G401 (cell line): ENCODE measurements at regions not wholly inside any gene's neighbourhood (a gene's known extent, or its start where the extent isn't known, plus 50 kb on each side); places are given as distances from the start of the nearest gene placed in this dataset.
"Not testable (repeated sequence)": the region's sequence is repeated elsewhere in the genome, so short reads cannot be mapped to it uniquely, and the experiment has no call there.

Experiments
- DNase-seq: peaks from one replicate; pipeline ENCODE4 v3.0.0-alpha.2; 2015; ENCODE audit warnings: low spot score
- in situ Hi-C: cut with HindIII; loops from 2 replicates; pipeline ENCODE4 v1.10.0; 2016; ENCODE audit warnings: low sequenced_read_pairs, mixed read lengths

DNA sequence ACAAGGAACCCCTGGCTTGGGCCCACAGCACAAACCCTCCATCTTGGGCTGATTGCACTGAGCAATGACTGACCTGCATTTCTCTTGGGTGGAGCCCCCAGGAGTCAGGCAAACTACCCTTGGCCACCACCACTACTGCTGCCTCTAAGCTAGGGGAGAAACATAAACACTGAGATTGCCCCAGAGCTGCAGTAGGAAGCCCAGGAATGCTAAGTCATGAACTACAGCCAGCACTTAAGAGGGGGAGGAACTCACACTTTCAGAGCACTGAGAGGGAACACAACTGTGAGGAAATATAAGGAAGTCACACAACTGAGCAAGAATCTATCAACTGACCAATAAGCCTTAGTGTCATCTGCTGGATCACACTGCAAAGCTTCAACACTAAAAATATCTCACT lies 111.6 kb upstream of the PPP3CA start:
- in situ Hi-C loops = no loop called here
- no peak for DNase-seq

DNA sequence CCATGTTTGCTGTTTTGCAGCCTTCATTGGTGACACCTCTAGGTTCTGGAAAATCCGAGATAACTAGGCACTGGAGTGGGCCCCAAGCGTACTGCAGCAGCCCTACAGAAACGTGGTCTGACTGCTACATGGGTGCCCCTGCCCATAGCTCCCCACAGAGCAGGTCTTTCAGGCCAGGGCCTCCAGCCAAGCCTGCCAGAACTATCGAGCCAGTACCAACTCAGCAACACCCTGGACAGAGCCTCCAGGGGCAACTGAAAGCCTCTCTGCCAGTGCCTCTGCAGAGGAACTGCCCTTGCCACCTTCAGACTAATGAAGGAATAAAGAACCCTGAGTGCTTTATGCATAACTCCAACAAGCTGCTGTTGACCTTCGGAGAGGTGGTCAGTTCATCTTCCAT lies 111.1 kb upstream of the PPP3CA start:
- in situ Hi-C loops = no loop called here
- DNase-seq = no peak

DNA sequence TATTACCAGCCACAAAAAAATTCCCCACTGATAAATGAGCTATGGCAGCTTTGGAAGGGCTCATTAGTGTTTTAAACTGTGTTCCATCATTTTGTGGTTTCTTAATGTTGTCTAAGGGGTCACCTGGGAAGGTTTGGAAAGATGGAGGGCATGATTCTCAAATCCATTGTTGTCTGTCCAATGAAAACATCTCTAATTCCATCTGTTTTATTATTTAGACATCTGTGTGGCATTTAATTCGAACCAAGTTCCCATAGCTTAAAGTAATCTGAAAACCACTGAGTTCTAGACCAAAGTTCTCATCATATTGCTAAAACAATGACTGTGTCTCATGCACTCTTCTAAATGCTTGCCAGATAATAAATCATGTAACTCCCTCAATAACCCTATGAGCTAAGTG lies 103.8 kb upstream of the PPP3CA start:
- in situ Hi-C loops = no loop called here
- DNase-seq = no peak

DNA sequence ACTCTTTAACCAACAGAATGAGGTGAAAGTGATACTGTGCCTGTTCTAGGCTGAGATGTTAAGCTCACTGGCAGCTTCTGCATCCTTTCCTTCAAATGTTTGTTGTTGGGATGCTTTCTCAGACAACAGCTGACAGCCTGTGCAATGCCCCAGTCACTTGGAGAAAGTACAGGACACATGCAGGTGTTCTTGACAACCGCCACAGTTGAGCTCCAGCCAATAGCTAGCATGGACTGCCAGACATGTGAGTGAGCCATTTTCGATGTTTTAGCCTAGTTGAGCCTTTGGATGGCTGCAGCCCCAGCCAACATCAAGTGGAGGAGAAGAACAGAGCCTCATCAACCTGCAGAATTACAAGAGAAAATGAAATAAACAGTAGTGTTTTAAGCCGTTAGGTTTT lies 94.1 kb upstream of the PPP3CA start:
- in situ Hi-C loops = no loop called here
- DNase-seq = peak; percentile 73

- in situ Hi-C loops = no loop called here
- DNase-seq = no peak
These were observed 92.6 kb upstream of the PPP3CA start for GRCh38 chr4:101439926-101440325.

DNA sequence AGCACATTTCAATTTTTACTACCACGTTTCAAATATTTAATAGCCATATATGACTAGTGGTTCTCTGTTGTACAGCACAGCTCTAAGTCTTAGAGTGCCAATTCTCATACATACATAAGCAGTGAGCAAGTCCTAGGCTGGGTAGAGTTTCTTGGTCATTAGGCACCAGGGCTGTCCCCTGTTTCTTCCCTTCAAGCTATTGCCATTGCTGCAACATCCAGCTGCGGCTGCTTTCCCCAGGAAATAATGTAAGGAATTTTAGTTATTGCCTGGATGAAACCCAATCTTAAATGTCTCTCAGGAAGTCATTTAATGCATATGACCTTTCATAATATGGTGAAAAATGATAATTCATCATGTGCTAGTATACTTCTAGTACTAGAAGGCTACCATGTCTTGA lies 74.1 kb upstream of the PPP3CA start:
- in situ Hi-C loops = no loop called here
- DNase-seq = no peak

DNA sequence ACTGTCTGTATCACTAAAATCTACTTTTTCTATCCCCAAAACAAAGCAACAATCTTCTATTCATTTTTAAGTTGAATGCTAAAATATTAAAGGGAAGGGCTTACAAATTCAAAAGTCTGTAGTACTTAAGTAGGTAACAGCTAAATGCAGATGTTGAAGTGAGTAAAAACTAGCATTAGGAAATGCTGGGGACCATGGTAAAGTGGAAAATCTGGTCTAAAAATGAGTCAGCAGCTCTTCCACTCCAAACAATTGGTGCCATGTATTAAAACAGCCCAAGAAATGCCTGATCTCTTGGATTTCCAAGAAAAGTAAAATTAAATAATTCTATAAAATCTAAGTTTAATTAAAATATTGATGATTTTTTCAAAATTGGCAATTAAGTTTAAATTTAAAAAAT lies 73.3 kb upstream of the PPP3CA start:
- no peak for DNase-seq
- in situ Hi-C loops = no loop called here

DNA sequence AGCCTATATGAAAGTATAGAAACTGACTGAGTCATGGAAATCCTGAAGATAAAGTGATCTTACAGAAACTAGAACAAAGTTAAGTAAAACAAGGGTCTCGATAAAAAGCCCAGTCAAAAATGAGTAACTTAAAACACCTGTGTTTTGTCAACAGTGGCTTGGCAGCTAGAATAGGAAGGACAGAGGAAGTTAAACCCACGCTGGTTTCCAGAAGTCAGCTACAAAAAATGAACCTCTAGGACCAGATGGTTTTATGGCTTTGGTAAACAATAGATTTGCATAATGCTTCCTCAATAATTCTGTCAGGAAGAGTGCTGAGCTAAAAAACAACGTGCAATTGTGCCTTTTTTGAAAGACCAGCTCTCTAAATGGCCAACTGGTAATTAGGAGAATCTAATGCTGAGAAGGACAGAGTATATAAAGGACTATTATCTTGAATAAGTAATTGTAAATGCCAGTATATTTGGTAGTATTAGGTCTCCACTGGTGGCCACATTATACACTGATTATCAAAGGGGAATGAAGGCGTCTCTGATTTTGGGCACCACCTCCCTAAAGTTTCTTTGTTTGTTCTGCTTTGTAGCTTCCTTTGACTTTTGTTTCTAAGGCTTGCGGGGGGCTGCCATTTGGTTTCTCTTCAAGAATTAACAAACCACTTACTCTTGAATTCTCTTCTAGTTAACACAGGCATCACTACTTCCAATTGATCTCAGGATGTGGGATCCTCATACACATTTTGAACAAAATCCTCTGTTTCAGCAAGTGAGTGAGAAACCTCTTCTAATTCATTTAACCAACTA lies 72.2 kb upstream of the PPP3CA start:
- in situ Hi-C loops = no loop called here

GRCh38 chr4:101418466-101418865 lies 71.1 kb upstream of the PPP3CA start:
- in situ Hi-C loops = no loop called here

More for the DNA sequence above, 72.2 kb upstream of the PPP3CA start:
- DNase-seq = peak; percentile 55

GRCh38 chr4:101418055-101418454 lies 70.7 kb upstream of the PPP3CA start:
- no peak for DNase-seq
- in situ Hi-C loops = no loop called here

More at GRCh38 chr4:101418466-101418865, 71.1 kb upstream of the PPP3CA start:
- DNase-seq = no peak

GRCh38 chr4:101417046-101417445 lies 69.7 kb upstream of the PPP3CA start:
- in situ Hi-C loops = no loop called here
- no peak for DNase-seq

DNA sequence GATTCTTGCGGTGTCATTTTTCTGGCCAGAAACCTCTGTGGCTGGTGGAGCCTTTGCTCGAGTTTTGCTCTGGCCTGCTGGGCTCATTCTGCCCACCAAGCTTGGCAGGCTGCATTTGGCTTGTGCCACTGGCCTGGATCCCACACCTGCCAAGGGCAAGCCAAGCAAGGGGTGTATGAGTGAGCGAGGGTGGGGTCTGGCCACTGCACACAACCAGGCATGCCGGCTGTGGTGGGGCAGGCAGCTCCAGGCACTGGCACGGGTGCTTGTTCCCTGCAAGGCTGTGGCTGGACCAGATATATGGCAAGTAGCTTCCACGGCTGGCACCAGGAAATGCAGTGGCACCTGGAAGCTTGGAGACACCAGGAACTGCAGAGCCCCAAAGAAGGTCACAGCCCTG lies 68.6 kb upstream of the PPP3CA start:
- peak; percentile 82 for DNase-seq
- in situ Hi-C loops = no loop called here

- in situ Hi-C loops = no loop called here
- DNase-seq = no peak
These were observed 67.2 kb upstream of the PPP3CA start for GRCh38 chr4:101414496-101414895.

DNA sequence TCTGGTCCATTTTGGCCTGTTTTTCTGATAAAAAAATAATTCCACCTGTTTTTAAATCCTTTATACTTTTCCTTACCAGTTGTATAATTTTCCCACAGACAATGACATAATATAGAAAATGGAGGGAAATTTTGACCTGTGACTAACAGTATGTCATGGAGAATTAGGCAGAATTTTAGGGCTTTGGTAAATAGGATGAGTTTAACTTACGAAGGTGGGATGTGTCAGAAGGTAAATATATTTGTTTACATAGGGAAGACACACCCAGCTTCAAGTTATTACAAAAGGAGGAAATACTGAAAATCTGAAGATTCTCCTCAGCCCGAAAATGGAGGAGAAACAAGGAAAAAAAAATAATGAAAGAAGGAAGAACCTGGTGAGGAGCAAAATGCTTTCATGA lies 64.6 kb upstream of the PPP3CA start:
- in situ Hi-C loops = no loop called here

GRCh38 chr4:101411281-101411910 lies 64.1 kb upstream of the PPP3CA start:
- in situ Hi-C loops, DNase-seq: not testable (repeated sequence)

More for the DNA sequence above, 64.6 kb upstream of the PPP3CA start:
- no peak for DNase-seq

- in situ Hi-C loops = no loop called here
- DNase-seq = no peak
These were observed 52.8 kb upstream of the PPP3CA start for GRCh38 chr4:101400096-101400495.

GRCh38 chr4:101398807-101399206 lies 51.5 kb upstream of the PPP3CA start:
- DNase-seq = no peak
- in situ Hi-C loops = no loop called here
